Endothelial cell of umbilical vein (primary cell): ENCODE measurements at regions not wholly inside any gene's neighbourhood (a gene's known extent, or its start where the extent isn't known, plus 50 kb on each side); places are given as distances from the start of the nearest gene placed in this dataset.

Experiments
- BruUV-seq: library from RNA; stranded (reverse); fragments of 400-500 nt; replicated peaks from 2 replicates; lab custom pipeline; 2021; lab: Mats Ljungman, UMichigan
- CTCF ChIA-PET: fragments of 300-600, 350-600 bp; sonication (Branson Sonifier 250); formaldehyde crosslinking; loops from one replicate; lab custom pipeline; 2021; ENCODE audit warnings: antibody characterized with exemption, inconsistent platforms; lab: Charles Lee
- POLR2A ChIA-PET: fragments of 300-600, 350-600 bp; sonication (Branson Sonifier 250); formaldehyde crosslinking; loops from one replicate; lab custom pipeline; 2021; ENCODE audit warnings: antibody characterized with exemption, inconsistent platforms; lab: Charles Lee
- DNase-seq: peaks from one replicate; pipeline ENCODE4 v3.0.0-alpha.2; 2011; ENCODE audit warnings: low read depth, low spot score
- FAIRE-seq: peaks from 2 replicates; lab custom pipeline; 2011; peaks lifted over from hg19 to GRCh38; lab: Jason Lieb, UNC
- H2AFZ ChIP-seq: 2 replicates; pipeline ENCODE4 v1.6.0; 2012; ENCODE audit warnings: low read depth, low read length, control low read depth, inconsistent platforms
- H3K27ac ChIP-seq: 2 replicates; pipeline ENCODE4 v1.5.1; 2011; ENCODE audit warnings: low read depth, mild to moderate bottlenecking, control low read depth, low read length, moderate library complexity; ENCODE audit not compliant: insufficient read depth
- H3K27me3 ChIP-seq, 2 experiments: 2 replicates each; pipeline versions ENCODE4 v1.6.0 to v1.6.1; 2011; ENCODE audit warnings: low read length in 2 of 2, mixed read lengths in 1 of 2; ENCODE audit not compliant: control insufficient read depth in 2 of 2, insufficient read depth in 2 of 2
- H3K36me3 ChIP-seq, 2 experiments: 2 replicates in 1 of 2; 3 replicates in 1 of 2; pipeline ENCODE4 v1.5.1; 2011; ENCODE audit warnings: low read length in 2 of 2, mild to moderate bottlenecking in 1 of 2, moderate library complexity in 1 of 2; ENCODE audit not compliant: control insufficient read depth in 2 of 2, insufficient read depth in 2 of 2; ENCODE audit errors: extremely low read depth in 1 of 2
- H3K4me1 ChIP-seq: 3 replicates; pipeline ENCODE4 v1.5.1; 2011; ENCODE audit warnings: mild to moderate bottlenecking, low read length; ENCODE audit not compliant: control insufficient read depth, insufficient read depth; ENCODE audit errors: extremely low read depth
- H3K4me2 ChIP-seq: 2 replicates; pipeline ENCODE4 v1.6.1; 2011; ENCODE audit warnings: low read length, control low read depth, mixed read lengths; ENCODE audit not compliant: insufficient read depth
- H3K4me3 ChIP-seq, 3 experiments: fragments of 200-600 bp in 1 of 3; sonication (generic), shearing (Covaris generic) in 1 of 3; replicated peaks in 1 of 3; 2 replicates each; pipeline ENCODE4 v1.5.1; 2011 to 2016; ENCODE audit warnings: control low read depth in 3 of 3, low read length in 3 of 3, mild to moderate bottlenecking in 2 of 3, inconsistent platforms in 1 of 3, low read depth in 1 of 3, moderate library complexity in 1 of 3; ENCODE audit not compliant: insufficient read depth in 1 of 3
- H3K79me2 ChIP-seq: 2 replicates; pipeline ENCODE4 v1.6.0; 2012; ENCODE audit warnings: low read length, inconsistent platforms; ENCODE audit not compliant: control insufficient read depth, insufficient read depth
- H3K9ac ChIP-seq: replicated peaks from 2 replicates; pipeline ENCODE3; 2011; ENCODE audit warnings: low read length, control low read depth; ENCODE audit not compliant: insufficient read depth; ENCODE audit errors: extremely low read depth
- H3K9me1 ChIP-seq: replicated peaks from 3 replicates; pipeline ENCODE4 v1.6.0; 2011; ENCODE audit warnings: mild to moderate bottlenecking, low read length; ENCODE audit not compliant: control insufficient read depth, insufficient read depth; ENCODE audit errors: extremely low read depth
- H3K9me3 ChIP-seq: replicated peaks from 2 replicates; pipeline ENCODE4 v1.5.1; 2012; ENCODE audit warnings: low read length, inconsistent platforms; ENCODE audit not compliant: control insufficient read depth, insufficient read depth
- H4K20me1 ChIP-seq: replicated peaks from 2 replicates; pipeline ENCODE3; 2011; ENCODE audit warnings: mild to moderate bottlenecking, low read length; ENCODE audit not compliant: control insufficient read depth, insufficient read depth; ENCODE audit errors: extremely low read depth
- EZH2 ChIP-seq: IDR thresholded peaks from 2 replicates; pipeline ENCODE4 v1.6.1; 2012; ENCODE audit warnings: borderline replicate concordance, low read depth, mild to moderate bottlenecking, moderate library complexity, low read length, inconsistent platforms; ENCODE audit not compliant: severe bottlenecking
- FOS ChIP-seq: IDR thresholded peaks from 2 replicates; pipeline ENCODE4 v1.6.1; 2011; ENCODE audit warnings: mild to moderate bottlenecking, low read length, moderate library complexity, borderline replicate concordance; ENCODE audit not compliant: insufficient read depth
- GATA2 ChIP-seq: IDR thresholded peaks from 2 replicates; pipeline ENCODE4 v1.7.0; 2011; ENCODE audit warnings: low read depth, mild to moderate bottlenecking, moderate library complexity, mixed read lengths, low read length; ENCODE audit not compliant: insufficient read length, insufficient read depth
- JUN ChIP-seq: IDR thresholded peaks from 2 replicates; pipeline ENCODE4 v1.6.1; 2011; ENCODE audit warnings: borderline replicate concordance, low read depth; ENCODE audit not compliant: insufficient read length, insufficient read depth
- MYC ChIP-seq: IDR thresholded peaks from one replicate; pipeline ENCODE4 v1.6.1; 2011; ENCODE audit warnings: mild to moderate bottlenecking, low read depth, low read length
- POLR2A ChIP-seq: IDR thresholded peaks from 2 replicates; pipeline ENCODE4 v1.6.1; 2012; ENCODE audit warnings: low read depth, mild to moderate bottlenecking, control low read depth, low read length
- POLR2AphosphoS5 ChIP-seq: IDR thresholded peaks from 2 replicates; pipeline ENCODE4 v1.6.1; 2012; ENCODE audit warnings: low read depth, mild to moderate bottlenecking, control low read depth, low read length, moderate library complexity; ENCODE audit not compliant: insufficient read depth
- dilution Hi-C: fragments of 300-500 bp; cut with MboI; formaldehyde crosslinking; loops from one replicate; pipeline ENCODE4 v1.15.0; 2019; ENCODE audit warnings: low sequenced_read_pairs; ENCODE audit not compliant: extremely low pct_ligation_motif_present
- intact Hi-C: fragments of 100-400 bp; cut with micrococcal nuclease; formaldehyde crosslinking; loops from one replicate; pipeline ENCODE4 v1.10.0; 2022
- TF ChIP-seq, protein P1 (sequence below), 2 donors: IDR thresholded peaks; 1 replicate in 1 of 2; 2 replicates in 1 of 2; pipeline ENCODE4 v1.5.1; 2011; ENCODE audit warnings: low read length in 2 of 2, mild to moderate bottlenecking in 2 of 2, moderate library complexity in 2 of 2, control low read depth in 1 of 2, inconsistent platforms in 1 of 2, low read depth in 1 of 2; ENCODE audit not compliant: insufficient read depth in 1 of 2; ENCODE audit errors: extremely low read depth in 1 of 2

DNA sequence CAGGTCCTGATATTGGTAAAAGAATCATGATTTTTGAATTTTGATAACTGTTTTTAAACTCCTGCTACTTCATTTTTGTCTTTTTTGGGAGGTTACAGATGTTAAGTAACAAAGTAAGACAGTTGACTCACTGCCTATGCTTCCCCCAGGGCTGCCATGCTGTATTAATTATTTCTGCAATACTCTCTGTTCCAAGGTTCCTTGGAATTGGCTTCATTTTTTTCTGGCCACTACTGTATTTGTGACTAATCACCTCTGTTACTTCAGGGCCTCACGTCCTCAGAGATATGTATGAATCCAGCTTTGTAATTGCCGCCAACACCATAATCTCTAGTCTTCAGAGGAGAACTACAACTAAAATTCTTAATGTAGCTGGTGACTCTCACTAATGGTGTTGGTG, 1729.3 kb downstream of the C4orf33 start:
- FAIRE-seq (no peak), DNase-seq (no peak)
- Histone ChIP-seq H2AFZ (no peak overlapping the region), H3K9me3 (no peaks in the 10 kb centered on the region), H3K36me3 (no peaks in the 10 kb centered on the region), H3K4me1 (no peaks in the 10 kb centered on the region), H4K20me1 (no peaks in the 10 kb centered on the region), H3K79me2 (no peaks in the 10 kb centered on the region), H3K27ac (no peak overlapping the region), H3K4me3 (no peak overlapping the region), H3K4me2 (no peak overlapping the region), H3K27me3 (no peaks in the 10 kb centered on the region), H3K9me1 (no peaks in the 10 kb centered on the region), H3K9ac (no peak overlapping the region)
- POLR2A ChIA-PET: no interaction called here
- TF ChIP-seq GATA2 (no peak), FOS (no peak), EZH2 (no peak), POLR2A (no peak)
- TF ChIP-seq, protein P1, sequence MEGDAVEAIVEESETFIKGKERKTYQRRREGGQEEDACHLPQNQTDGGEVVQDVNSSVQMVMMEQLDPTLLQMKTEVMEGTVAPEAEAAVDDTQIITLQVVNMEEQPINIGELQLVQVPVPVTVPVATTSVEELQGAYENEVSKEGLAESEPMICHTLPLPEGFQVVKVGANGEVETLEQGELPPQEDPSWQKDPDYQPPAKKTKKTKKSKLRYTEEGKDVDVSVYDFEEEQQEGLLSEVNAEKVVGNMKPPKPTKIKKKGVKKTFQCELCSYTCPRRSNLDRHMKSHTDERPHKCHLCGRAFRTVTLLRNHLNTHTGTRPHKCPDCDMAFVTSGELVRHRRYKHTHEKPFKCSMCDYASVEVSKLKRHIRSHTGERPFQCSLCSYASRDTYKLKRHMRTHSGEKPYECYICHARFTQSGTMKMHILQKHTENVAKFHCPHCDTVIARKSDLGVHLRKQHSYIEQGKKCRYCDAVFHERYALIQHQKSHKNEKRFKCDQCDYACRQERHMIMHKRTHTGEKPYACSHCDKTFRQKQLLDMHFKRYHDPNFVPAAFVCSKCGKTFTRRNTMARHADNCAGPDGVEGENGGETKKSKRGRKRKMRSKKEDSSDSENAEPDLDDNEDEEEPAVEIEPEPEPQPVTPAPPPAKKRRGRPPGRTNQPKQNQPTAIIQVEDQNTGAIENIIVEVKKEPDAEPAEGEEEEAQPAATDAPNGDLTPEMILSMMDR (IDR thresholded peaks at IDR 0.05; ENCODE audit: extremely low read depth in 1 of 2, insufficient read depth in 1 of 2, low read depth in 1 of 2, low read length in 2 of 2): no peak
- dilution Hi-C loops: no loop called here
- CTCF ChIA-PET: no interaction called here
- BruUV-seq: no TSS peak
- intact Hi-C loops: no loop called here

DNA sequence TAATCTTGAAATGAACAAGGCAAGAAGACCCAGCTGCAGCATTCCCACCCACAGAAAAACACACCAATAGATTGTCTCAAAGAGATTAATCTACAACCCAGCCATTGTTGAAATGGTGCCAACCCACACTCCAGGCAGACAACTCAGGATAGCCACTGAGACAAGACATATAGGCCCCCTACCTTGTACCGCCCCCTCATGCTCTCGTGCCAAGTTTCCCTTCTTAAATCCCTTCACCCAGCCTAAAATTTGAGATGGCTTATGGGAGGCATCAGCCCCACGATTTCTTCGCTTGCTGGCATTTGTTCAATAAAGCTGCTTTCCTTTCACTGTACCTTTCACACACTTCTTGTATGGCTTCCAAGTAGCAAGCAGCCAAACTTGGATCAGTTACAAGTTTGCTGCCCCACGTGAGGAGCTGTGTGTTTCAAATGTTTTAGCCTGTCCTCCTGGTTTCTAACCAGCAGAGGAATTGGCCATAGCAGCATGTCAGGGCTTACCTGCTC, 1754.1 kb downstream of the C4orf33 start:
- no TSS peak for BruUV-seq
- DNase-seq (no peak), FAIRE-seq (no peak)
- Histone ChIP-seq H3K36me3 (no peaks in the 10 kb centered on the region), H3K27me3 (no peaks in the 10 kb centered on the region), H3K9me3 (no peaks in the 10 kb centered on the region), H3K4me1 (no peaks in the 10 kb centered on the region), H3K27ac (no peak overlapping the region), H3K4me3 (no peak overlapping the region), H2AFZ (no peak overlapping the region), H3K79me2 (no peaks in the 10 kb centered on the region), H3K4me2 (no peak overlapping the region), H4K20me1 (no peaks in the 10 kb centered on the region), H3K9ac (no peak overlapping the region), H3K9me1 (no peaks in the 10 kb centered on the region)
- TF ChIP-seq EZH2: no peak
- no peak for TF ChIP-seq JUN
- no peak for TF ChIP-seq POLR2A
- no peak for TF ChIP-seq MYC
- no peak for TF ChIP-seq POLR2AphosphoS5
- TF ChIP-seq GATA2: no peak
- TF ChIP-seq, protein P1 (IDR thresholded peaks at IDR 0.05; ENCODE audit: extremely low read depth in 1 of 2, insufficient read depth in 1 of 2, low read depth in 1 of 2, low read length in 2 of 2): no peak
- POLR2A ChIA-PET: no interaction called here
- CTCF ChIA-PET: no interaction called here
- intact Hi-C loops (no loop called here), dilution Hi-C loops (no loop called here)
